HG02840 (cell line): ENCODE measurements at regions not wholly inside any gene's neighbourhood (a gene's known extent, or its start where the extent isn't known, plus 50 kb on each side); places are given as distances from the start of the nearest gene placed in this dataset.

Source experiments
- ATAC-seq: cut with Tn5 transposase; IDR thresholded peaks from one replicate; pipeline ENCODE4 v1.9.1; 2021; ENCODE audit warnings: mild to moderate bottlenecking, moderate library complexity, moderate number of reproducible peaks; ENCODE audit not compliant: unreplicated experiment, low FRiP score

GRCh38 chr10:57964351-57964750 lies 303.3 kb downstream of the IPMK start:
- no peak for ATAC-seq

- ATAC-seq, result no peak
Measured at GRCh38 chr10:57963546-57963945, 304.1 kb downstream of the IPMK start.

- no peak for ATAC-seq
Measured at GRCh38 chr10:57962839-57963238, 304.9 kb downstream of the IPMK start.

- ATAC-seq, result no peak
Measured at GRCh38 chr10:57961487-57961886, 306.2 kb downstream of the IPMK start.

- no peak for ATAC-seq
Measured at GRCh38 chr10:57960406-57960805, 307.3 kb downstream of the IPMK start.

GRCh38 chr10:57959318-57960006 lies 308.2 kb downstream of the IPMK start:
- no peak for ATAC-seq

- no peak for ATAC-seq
Measured at GRCh38 chr10:57955076-57955475, 312.6 kb downstream of the IPMK start.

- no peak for ATAC-seq
Measured at GRCh38 chr10:57952741-57953140, 315.0 kb downstream of the IPMK start.

GRCh38 chr10:57950442-57950974 lies 317.2 kb downstream of the IPMK start:
- no peak for ATAC-seq

- no peak for ATAC-seq
Measured at GRCh38 chr10:57948796-57949195, 318.9 kb downstream of the IPMK start.

GRCh38 chr10:57946833-57947232 lies 320.9 kb downstream of the IPMK start:
- no peak for ATAC-seq

- ATAC-seq, result no peak
Measured at GRCh38 chr10:57943701-57944100, 324.0 kb downstream of the IPMK start.

- ATAC-seq, result no peak
Measured at GRCh38 chr10:57925045-57925444, 342.6 kb downstream of the IPMK start.

GRCh38 chr10:57921140-57921539 lies 346.6 kb downstream of the IPMK start:
- no peak for ATAC-seq

- ATAC-seq, result no peak
Measured at GRCh38 chr10:57919864-57920263, 347.8 kb downstream of the IPMK start.

GRCh38 chr10:57917019-57917418 lies 350.7 kb downstream of the IPMK start:
- ATAC-seq, result no peak

- ATAC-seq, result no peak
Measured at GRCh38 chr10:57905861-57906260, 361.8 kb downstream of the IPMK start.

- ATAC-seq, result no peak
Measured at GRCh38 chr10:57905010-57905409, 362.7 kb downstream of the IPMK start.

GRCh38 chr10:57898231-57898630 lies 369.5 kb downstream of the IPMK start:
- no peak for ATAC-seq

- ATAC-seq, result no peak
Measured at GRCh38 chr10:57897611-57898010, 370.1 kb downstream of the IPMK start.

GRCh38 chr10:57894361-57894760 lies 373.3 kb downstream of the IPMK start:
- no peak for ATAC-seq

- ATAC-seq, result no peak
Measured at GRCh38 chr10:57891201-57892006, 376.3 kb downstream of the IPMK start.
